Transverse colon (tissue), 4 donors: ENCODE measurements at regions not wholly inside any gene's neighbourhood (a gene's known extent, or its start where the extent isn't known, plus 50 kb on each side); places are given as distances from the start of the nearest gene placed in this dataset.

ENCODE experiments used
- DNase-seq: peaks from one replicate; pipeline ENCODE4 v3.0.0-alpha.2; 2019
- H3K27ac ChIP-seq, 4 donors: fragments of 200-600 bp; sonication (generic); 2 replicates each; pipeline ENCODE4 v1.5.1; 2016 to 2018; ENCODE audit warnings: inconsistent platforms in 4 of 4
- H3K27me3 ChIP-seq: fragments of 200-600 bp; sonication (generic); 2 replicates; pipeline ENCODE4 v1.5.1; 2017; ENCODE audit warnings: inconsistent platforms
- H3K36me3 ChIP-seq, 4 donors: fragments of 200-600 bp; sonication (generic); 2 replicates each; pipeline ENCODE4 v1.5.1; 2017 to 2019; ENCODE audit warnings: inconsistent platforms in 4 of 4
- H3K4me1 ChIP-seq, 4 donors: fragments of 200-600 bp; sonication (generic); 2 replicates each; pipeline ENCODE4 v1.5.1; 2017 to 2020; ENCODE audit warnings: inconsistent platforms in 4 of 4
- H3K4me3 ChIP-seq, 4 donors: fragments of 200-600 bp; sonication (generic); 1 replicate in 1 of 4; 2 replicates in 3 of 4; pipeline versions ENCODE4 v1.5.1 to v1.6.1; 2017 to 2019; ENCODE audit warnings: inconsistent platforms in 4 of 4
- H3K9me3 ChIP-seq, 2 donors: fragments of 200-600 bp; sonication (generic); 2 replicates each; pipeline ENCODE4 v1.5.1; 2017 to 2019; ENCODE audit warnings: inconsistent platforms in 2 of 2
- CTCF ChIP-seq, 5 experiments: fragments of 200-600 bp in 3 of 5; fragments of 450-650 bp in 2 of 5; sonication (generic) in 3 of 5; IDR thresholded peaks; 1 replicate in 2 of 5; 2 replicates in 3 of 5; pipeline ENCODE4 v1.5.1; 2016 to 2017; ENCODE audit warnings: antibody characterized with exemption in 5 of 5, inconsistent platforms in 3 of 5, mild to moderate bottlenecking in 2 of 5, moderate library complexity in 1 of 5
- EP300 ChIP-seq: sonication (generic); formaldehyde crosslinking; IDR thresholded peaks from one replicate; pipeline ENCODE4 v1.6.1; 2017; ENCODE audit warnings: antibody characterized with exemption, low read depth
- POLR2A ChIP-seq: fragments of 450-650 bp; IDR thresholded peaks from one replicate; pipeline ENCODE4 v1.6.1; 2016; ENCODE audit warnings: antibody characterized with exemption, mild to moderate bottlenecking, moderate library complexity
- POLR2AphosphoS5 ChIP-seq, 3 donors: sonication (generic); formaldehyde crosslinking; IDR thresholded peaks; one replicate each; pipeline ENCODE4 v1.6.1; 2016; ENCODE audit warnings: antibody characterized with exemption in 3 of 3
- WGBS, 2 donors: methylation state at CpG; one replicate each; pipeline ENCODE4 v1.1.5; 2018; ENCODE audit warnings: low coverage in 1 of 2; 5-methylcytosine and 5-hydroxymethylcytosine counted together
- in situ Hi-C, 4 donors: fragments of 200-750 bp; cut with MboI; loops; one replicate each; pipeline versions ENCODE4 v1.15.0 to v1.15.1; 2017; ENCODE audit warnings: low sequenced_read_pairs in 3 of 4, low pct_ligation_motif_present in 1 of 4, low pct_unique_long_range_greater_than_20kb in 1 of 4
- intact Hi-C: fragments of 100-400 bp; cut with DNase I; formaldehyde crosslinking; loops from one replicate; pipeline ENCODE4 v1.15.1; 2023; ENCODE audit warnings: low total_unique reads

- Histone ChIP-seq H3K4me1 (no peaks in the 10 kb centered on the region), H3K27me3 (no peaks in the 10 kb centered on the region), H3K9me3 (no peaks in the 10 kb centered on the region), H3K27ac (no peak overlapping the region), H3K36me3 (no peaks in the 10 kb centered on the region), H3K4me3 (no peak overlapping the region)
- in situ Hi-C loops (no loop called here), intact Hi-C loops (no loop called here)
- TF ChIP-seq POLR2A = no peak
- no peak for TF ChIP-seq EP300
- TF ChIP-seq CTCF (IDR thresholded peaks at IDR 0.05) = no peak
- TF ChIP-seq POLR2AphosphoS5 (IDR thresholded peaks at IDR 0.05) = no peak
- 65% methylated on average over 1 of the region's 1 CpG; no CpG with 5 or more reads in 1 of the 2 donors for WGBS, 2 donors
- no peak for DNase-seq
Measured at GRCh38 chr13:76398425-76398824, 487.8 kb downstream of the KCTD12 start.

GRCh38 chr13:76397413-76397812, 488.8 kb downstream of the KCTD12 start:
- WGBS, 2 donors = 55 to 69% methylated on average over 3 of the region's 3 CpGs
- Histone ChIP-seq H3K4me3 (no peak overlapping the region), H3K4me1 (no peaks in the 10 kb centered on the region), H3K27me3 (no peaks in the 10 kb centered on the region), H3K36me3 (no peaks in the 10 kb centered on the region), H3K9me3 (no peaks in the 10 kb centered on the region), H3K27ac (no peak overlapping the region)
- TF ChIP-seq CTCF (IDR thresholded peaks at IDR 0.05) (no peak), POLR2AphosphoS5 (IDR thresholded peaks at IDR 0.05) (no peak), POLR2A (no peak), EP300 (no peak)
- in situ Hi-C loops (no loop called here), intact Hi-C loops (no loop called here)
- DNase-seq = no peak

DNA sequence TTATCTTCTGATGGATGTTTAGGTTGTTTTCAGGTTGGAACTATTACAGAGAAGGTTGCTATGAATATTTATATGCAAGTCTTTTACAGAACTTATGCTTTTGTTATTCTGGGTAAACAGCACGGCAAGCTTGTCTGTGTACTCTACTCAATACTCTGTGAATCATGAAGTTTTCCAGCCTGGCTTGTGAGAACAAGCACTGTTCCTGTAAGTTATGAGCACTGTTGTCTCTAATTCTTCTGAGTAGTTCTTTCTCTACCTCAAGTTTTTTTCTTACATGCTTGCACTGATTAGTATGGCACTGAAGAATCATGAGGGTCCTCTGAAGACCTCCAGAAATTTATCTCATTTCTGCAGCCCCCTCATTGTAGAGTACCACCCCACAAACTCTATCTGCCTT, 496.9 kb downstream of the KCTD12 start:
- WGBS, 2 donors = 50 to 57% methylated on average over 1 of the region's 1 CpG
- DNase-seq = no peak
- H3K9me3 ChIP-seq = no peaks in the 10 kb centered on the region
- TF ChIP-seq POLR2AphosphoS5 (IDR thresholded peaks at IDR 0.05) = no peak
- TF ChIP-seq CTCF (IDR thresholded peaks at IDR 0.05) = no peak
- H3K36me3 ChIP-seq = no peaks in the 10 kb centered on the region
- peaks cover 0 to 8% (median 0%) of the 10 kb centered on the region in 4 donors for H3K4me1 ChIP-seq
- in situ Hi-C loops (no loop called here), intact Hi-C loops (no loop called here)
- H3K4me3 ChIP-seq = no peak overlapping the region
- no peak overlapping the region for H3K27ac ChIP-seq
- no peaks in the 10 kb centered on the region for H3K27me3 ChIP-seq

GRCh38 chr13:76387566-76387965, 498.6 kb downstream of the KCTD12 start:
- H3K27me3 ChIP-seq = no peaks in the 10 kb centered on the region
- no peaks in the 10 kb centered on the region for H3K9me3 ChIP-seq
- TF ChIP-seq EP300 (no peak), POLR2A (no peak), CTCF (IDR thresholded peaks at IDR 0.05) (no peak), POLR2AphosphoS5 (IDR thresholded peaks at IDR 0.05) (no peak)
- in situ Hi-C loops = no loop called here
- 70 to 71% methylated on average over 1 of the region's 1 CpG for WGBS, 2 donors
- H3K36me3 ChIP-seq = no peaks in the 10 kb centered on the region
- intact Hi-C loops = no loop called here
- DNase-seq = no peak
- no peak overlapping the region for H3K27ac ChIP-seq
- no peak overlapping the region for H3K4me3 ChIP-seq
- peaks cover 0 to 15% (median 0%) of the 10 kb centered on the region in 4 donors for H3K4me1 ChIP-seq
